SK-N-SH (cell line): ENCODE measurements at regions not wholly inside any gene's neighbourhood (a gene's known extent, or its start where the extent isn't known, plus 50 kb on each side); places are given as distances from the start of the nearest gene placed in this dataset.
A peak's percentile ranks its signal among the peaks of the same experiment; 100 is the strongest.

ENCODE experiments used
- CTCF ChIA-PET: fragments of 300-600, 350-600 bp; formaldehyde crosslinking; extraction: SDS; loops from one replicate; lab custom pipeline; 2021; lab: Yijun Ruan, JAX
- POLR2A ChIA-PET: fragments of 350-600 bp; sonication (Branson Sonifier 250); formaldehyde crosslinking; extraction: SDS; loops from one replicate; lab custom pipeline; 2020; ENCODE audit warnings: antibody characterized with exemption, inconsistent platforms; lab: Yijun Ruan, JAX
- DNase-seq: peaks from one replicate; pipeline ENCODE4 v3.0.0; 2012
- H2AFZ ChIP-seq: fragments of 200-600 bp; sonication (generic); 2 replicates; pipeline ENCODE4 v1.8.1; 2016; ENCODE audit warnings: antibody characterized with exemption, mild to moderate bottlenecking, low read depth
- H3F3A ChIP-seq: fragments of 200-600 bp; sonication (generic); replicated peaks from 2 replicates; pipeline ENCODE3; 2016; ENCODE audit warnings: antibody characterized with exemption, mild to moderate bottlenecking; ENCODE audit not compliant: insufficient read depth
- H3K27ac ChIP-seq, 2 experiments: fragments of 200-500 bp in 1 of 2; fragments of 200-600 bp in 1 of 2; sonication (Bioruptor generic) in 1 of 2; sonication (generic), shearing (Covaris generic) in 1 of 2; 2 replicates each; pipeline versions ENCODE4 v1.5.1 to v1.6.1; 2014 to 2016; ENCODE audit warnings: low read depth in 2 of 2, inconsistent platforms in 1 of 2, low read length in 1 of 2, mild to moderate bottlenecking in 1 of 2, mixed read lengths in 1 of 2
- H3K27me3 ChIP-seq: fragments of 200-600 bp; sonication (generic), shearing (Covaris generic); 2 replicates; pipeline ENCODE4 v1.6.1; 2016; ENCODE audit warnings: mixed run types; ENCODE audit not compliant: insufficient read depth
- H3K36me3 ChIP-seq, 2 experiments: fragments of 200-500 bp in 1 of 2; fragments of 200-600 bp in 1 of 2; sonication (Bioruptor generic) in 1 of 2; sonication (generic) in 1 of 2; replicated peaks in 1 of 2; 2 replicates each; pipeline versions ENCODE3 to v1.5.1; 2014 to 2016; ENCODE audit warnings: low read length in 1 of 2, mild to moderate bottlenecking in 1 of 2; ENCODE audit not compliant: insufficient read depth in 2 of 2, control insufficient read depth in 1 of 2
- H3K4me1 ChIP-seq, 2 experiments: fragments of 200-500 bp in 1 of 2; fragments of 200-600 bp in 1 of 2; sonication (Bioruptor generic) in 1 of 2; sonication (generic), shearing (Covaris generic) in 1 of 2; 2 replicates each; pipeline versions ENCODE4 v1.5.1 to v1.6.1; 2014 to 2016; ENCODE audit warnings: low read depth in 1 of 2, low read length in 1 of 2, mixed run types in 1 of 2; ENCODE audit not compliant: insufficient read depth in 2 of 2, control insufficient read depth in 1 of 2
- H3K4me2 ChIP-seq: fragments of 200-600 bp; sonication (generic), shearing (Covaris generic); 2 replicates; pipeline ENCODE4 v1.6.1; 2017; ENCODE audit warnings: mixed run types
- H3K4me3 ChIP-seq, 2 experiments: fragments of 200-500 bp in 1 of 2; fragments of 200-600 bp in 1 of 2; sonication (Bioruptor generic) in 1 of 2; sonication (generic), shearing (Covaris generic) in 1 of 2; 2 replicates each; pipeline versions ENCODE4 v1.5.1 to v1.8.1; 2014 to 2016; ENCODE audit warnings: low read depth in 2 of 2, inconsistent platforms in 1 of 2, low read length in 1 of 2, mild to moderate bottlenecking in 1 of 2, mixed read lengths in 1 of 2, moderate library complexity in 1 of 2
- H3K79me2 ChIP-seq: fragments of 200-600 bp; sonication (generic); 2 replicates; pipeline ENCODE4 v1.8.1; 2017; ENCODE audit warnings: mild to moderate bottlenecking; ENCODE audit not compliant: insufficient read depth
- H3K9ac ChIP-seq: fragments of 200-600 bp; sonication (generic); 2 replicates; pipeline ENCODE4 v1.6.1; 2017; ENCODE audit warnings: mixed run types
- H3K9me2 ChIP-seq: fragments of 200-600 bp; sonication (generic); 2 replicates; pipeline ENCODE4 v1.6.1; 2017; ENCODE audit warnings: mixed run types
- H3K9me3 ChIP-seq: fragments of 200-600 bp; sonication (generic); 2 replicates; pipeline ENCODE4 v1.6.1; 2017; ENCODE audit warnings: mixed run types, mild to moderate bottlenecking, moderate library complexity
- H4K20me1 ChIP-seq: fragments of 200-600 bp; sonication (generic); 2 replicates; pipeline ENCODE4 v1.6.1; 2017; ENCODE audit warnings: mild to moderate bottlenecking, mixed run types; ENCODE audit not compliant: insufficient read depth
- CTCF ChIP-seq: fragments of 200-600 bp; sonication (generic); IDR thresholded peaks from 2 replicates; pipeline ENCODE4 v1.6.1; 2017; ENCODE audit warnings: antibody characterized with exemption, mild to moderate bottlenecking, moderate library complexity
- EP300 ChIP-seq, 2 experiments: IDR thresholded peaks; 2 replicates each; pipeline versions ENCODE4 v1.4.0 to v1.6.1; 2012; ENCODE audit warnings: borderline replicate concordance in 1 of 2, low read depth in 1 of 2, low read length in 1 of 2
- EZH2phosphoT487 ChIP-seq: fragments of 200-600 bp; sonication (generic); IDR thresholded peaks from 2 replicates; pipeline ENCODE4 v1.6.1; 2017; ENCODE audit warnings: low read depth, mixed run types, mild to moderate bottlenecking, antibody characterized with exemption, moderate library complexity, borderline replicate concordance
- GATA2 ChIP-seq: sonication (generic); formaldehyde crosslinking; IDR thresholded peaks from 2 replicates; pipeline ENCODE4 v1.5.0; 2020; ENCODE audit warnings: mild to moderate bottlenecking, missing genetic modification reagents
- MXI1 ChIP-seq: IDR thresholded peaks from 2 replicates; pipeline ENCODE4 v1.6.1; 2012; ENCODE audit warnings: mild to moderate bottlenecking, low read depth, low read length, improper control_type of control experiment
- NFIC ChIP-seq: IDR thresholded peaks from 2 replicates; pipeline ENCODE4 v1.4.0; 2012; ENCODE audit warnings: borderline replicate concordance
- PBX3 ChIP-seq: IDR thresholded peaks from 2 replicates; pipeline ENCODE4; 2012
- POLR2AphosphoS5 ChIP-seq: IDR thresholded peaks from 2 replicates; pipeline ENCODE4 v1.6.1; 2012; ENCODE audit warnings: low read depth, low read length
- RAD21 ChIP-seq: IDR thresholded peaks from 2 replicates; pipeline ENCODE4 v1.6.1; 2012; ENCODE audit warnings: mild to moderate bottlenecking, low read length
- RXRA ChIP-seq: IDR thresholded peaks from 2 replicates; pipeline ENCODE4 v1.4.0; 2012; ENCODE audit warnings: low read depth, mild to moderate bottlenecking, borderline replicate concordance
- SIN3A ChIP-seq: IDR thresholded peaks from 2 replicates; pipeline ENCODE4 v1.6.1; 2012; ENCODE audit warnings: low read depth, mild to moderate bottlenecking, low read length, moderate library complexity, borderline replicate concordance
- USF1 ChIP-seq: IDR thresholded peaks from 2 replicates; pipeline ENCODE4 v1.4.0; 2012; ENCODE audit warnings: low read depth, borderline replicate concordance
- YY1 ChIP-seq: IDR thresholded peaks from 2 replicates; pipeline ENCODE4 v1.4.0; 2012; ENCODE audit warnings: low read depth, mild to moderate bottlenecking
- ZBTB33 ChIP-seq: IDR thresholded peaks from 2 replicates; pipeline ENCODE4 v1.4.0; 2012; ENCODE audit warnings: low read depth, borderline replicate concordance
- WGBS: methylation state at CpG from one replicate; pipeline ENCODE4 v1.1.6; 2017; ENCODE audit warnings: low lambda C conversion rate; 5-methylcytosine and 5-hydroxymethylcytosine counted together
- TF ChIP-seq, protein P1 (sequence below): IDR thresholded peaks from 2 replicates; pipeline ENCODE4 v1.4.0; 2012; ENCODE audit warnings: low read depth

GRCh38 chr12:116365606-116366455, 88.3 kb upstream of the MED13L start:
- 91% methylated on average over 13 of the region's 17 CpGs for WGBS
- TF ChIP-seq NFIC (no peak), RXRA (no peak), PBX3 (no peak), YY1 (no peak), MXI1 (no peak), USF1 (no peak), SIN3A (no peak), CTCF (no peak)
- TF ChIP-seq, protein P1, sequence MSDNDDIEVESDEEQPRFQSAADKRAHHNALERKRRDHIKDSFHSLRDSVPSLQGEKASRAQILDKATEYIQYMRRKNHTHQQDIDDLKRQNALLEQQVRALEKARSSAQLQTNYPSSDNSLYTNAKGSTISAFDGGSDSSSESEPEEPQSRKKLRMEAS = no peak
- peak overlapping the region; percentile 16 to 73; a peak in 3 of 4 replicates for H3K27ac ChIP-seq
- H3K36me3 ChIP-seq = no peaks in the 10 kb centered on the region
- ChIA-PET CTCF (interaction anchor here (0.6 to 1.8 kb wide), 2 partner anchors 11 to 50 kb away, joined by 3 to 7 read pairs; no protein-coding TSS in a partner anchor), POLR2A (interaction anchor here (0.6 kb wide), 2 partner anchors 107 to 197 kb away, joined by 3 to 4 read pairs; no protein-coding TSS in a partner anchor)
- DNase-seq = no peak
- H3K9ac ChIP-seq = no peak overlapping the region
- no peak overlapping the region for H3K4me3 ChIP-seq
- H3K4me1 ChIP-seq = peaks cover 9 to 14% of the 10 kb centered on the region in 2 experiments; a peak in 2 of 4 replicates
- no peaks in the 10 kb centered on the region for H3K9me3 ChIP-seq
- H3K79me2 ChIP-seq = no peaks in the 10 kb centered on the region
- no peaks in the 10 kb centered on the region for H3K27me3 ChIP-seq
- no peaks in the 10 kb centered on the region for H4K20me1 ChIP-seq
- peak overlapping the region; percentile 50; the same call in 1 of the 2 replicates for H2AFZ ChIP-seq
- no peaks in the 10 kb centered on the region for H3K9me2 ChIP-seq
- H3K4me2 ChIP-seq = 0 out of 2 replicates have a peak overlapping the region, but pooled peaks have one; percentile 21
- peaks cover 8% of the 10 kb centered on the region for H3F3A ChIP-seq

- ChIA-PET CTCF (interaction anchor here (0.6 to 1.8 kb wide), 2 partner anchors 11 to 49 kb away, joined by 3 to 7 read pairs; no protein-coding TSS in a partner anchor), POLR2A (interaction anchor here (0.6 kb wide), 2 partner anchors 108 to 198 kb away, joined by 3 to 4 read pairs; no protein-coding TSS in a partner anchor)
- WGBS = 52% methylated on average over 6 of the region's 9 CpGs
- no peaks in the 10 kb centered on the region for H3K36me3 ChIP-seq
- H3K9ac ChIP-seq = no peak overlapping the region
- H3K4me2 ChIP-seq = 0 out of 2 replicates have a peak overlapping the region, but pooled peaks have one; percentile 21
- peaks cover 9 to 20% of the 10 kb centered on the region in 2 experiments; a peak in 2 of 4 replicates for H3K4me1 ChIP-seq
- no peak overlapping the region for H3K4me3 ChIP-seq
- H3K9me3 ChIP-seq = no peaks in the 10 kb centered on the region
- H3K27me3 ChIP-seq = no peaks in the 10 kb centered on the region
- no peaks in the 10 kb centered on the region for H3K79me2 ChIP-seq
- no peaks in the 10 kb centered on the region for H3K9me2 ChIP-seq
- no peaks in the 10 kb centered on the region for H4K20me1 ChIP-seq
- DNase-seq = peak; percentile 69
- peaks cover 8% of the 10 kb centered on the region for H3F3A ChIP-seq
- peak overlapping the region; percentile 16 to 73; a peak in 3 of 4 replicates for H3K27ac ChIP-seq
- peak overlapping the region; percentile 50; the same call in 1 of the 2 replicates for H2AFZ ChIP-seq
- TF ChIP-seq GATA2 (no peak), RAD21 (peak; percentile 36), EP300 (IDR thresholded peaks at IDR 0.05; ENCODE audit: borderline replicate concordance in 1 of 2, low read depth in 1 of 2, low read length in 1 of 2) (peak in 1 of 2 experiments; percentile 66; a peak in 2 of 4 replicates), MXI1 (peak; percentile 55; the same call in 1 of the 2 replicates), CTCF (0 out of 2 replicates have a peak, but pooled peaks have one; percentile 5), ZBTB33 (no peak), EZH2phosphoT487 (no peak), POLR2AphosphoS5 (no peak), NFIC (peak; percentile 23; the same call in 1 of the 2 replicates)
Measured at GRCh38 chr12:116366456-116366776, 88.9 kb upstream of the MED13L start.
